GM19025 (cell line): ENCODE measurements at regions not wholly inside any gene's neighbourhood (a gene's known extent, or its start where the extent isn't known, plus 50 kb on each side); places are given as distances from the start of the nearest gene placed in this dataset.

ENCODE experiments used
- ATAC-seq: cut with Tn5 transposase; IDR thresholded peaks from one replicate; pipeline ENCODE4 v1.9.1; 2021; ENCODE audit warnings: mild to moderate bottlenecking, low read depth, moderate library complexity; ENCODE audit not compliant: unreplicated experiment

DNA sequence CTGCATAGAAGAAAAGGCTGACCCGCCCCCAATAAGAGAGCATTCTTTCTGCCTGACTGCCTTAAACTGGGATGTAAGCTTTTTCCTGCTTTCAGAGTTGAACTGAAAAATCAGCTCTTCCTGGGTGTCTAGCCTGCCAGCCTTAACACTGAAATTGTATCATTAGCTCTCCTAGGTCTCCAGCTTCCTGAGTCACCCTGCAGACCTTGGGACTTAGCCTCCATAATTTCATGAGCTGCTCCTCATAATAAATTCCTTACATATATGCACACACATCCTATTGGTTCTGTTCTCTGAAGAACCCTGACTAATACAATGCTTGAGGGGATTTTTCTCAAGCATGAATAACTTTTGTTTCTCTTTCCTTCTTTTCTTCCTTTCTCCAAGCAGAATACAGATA, 76.4 kb upstream of the FAR2 start:
- ATAC-seq = no peak

- no peak for ATAC-seq
Measured at GRCh38 chr12:29073631-29074239, 75.3 kb upstream of the FAR2 start.

- ATAC-seq = no peak
Measured at GRCh38 chr12:29081101-29081500, 68.0 kb upstream of the FAR2 start.

DNA sequence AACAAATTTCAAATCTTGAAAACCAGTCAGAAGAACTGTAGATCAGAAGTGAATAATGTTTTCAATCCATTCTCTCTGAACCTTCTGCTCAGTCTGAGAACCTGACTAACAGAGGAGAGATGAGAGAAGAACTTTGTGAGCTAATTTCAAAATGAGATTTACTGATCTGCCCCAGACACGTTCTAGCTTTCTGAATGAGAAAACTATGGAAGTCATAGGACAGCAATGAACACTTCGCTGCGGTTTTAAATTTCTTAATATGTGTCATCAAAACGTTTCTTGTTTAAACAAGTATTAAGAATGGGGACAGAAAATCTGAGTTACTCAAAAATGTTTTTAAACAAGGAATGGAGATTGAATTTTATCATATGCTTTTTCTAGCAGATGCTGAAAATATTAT, 66.6 kb upstream of the FAR2 start:
- no peak for ATAC-seq

- peak; percentile 64 for ATAC-seq
Measured at GRCh38 chr12:29086325-29087271, 62.5 kb upstream of the FAR2 start.

DNA sequence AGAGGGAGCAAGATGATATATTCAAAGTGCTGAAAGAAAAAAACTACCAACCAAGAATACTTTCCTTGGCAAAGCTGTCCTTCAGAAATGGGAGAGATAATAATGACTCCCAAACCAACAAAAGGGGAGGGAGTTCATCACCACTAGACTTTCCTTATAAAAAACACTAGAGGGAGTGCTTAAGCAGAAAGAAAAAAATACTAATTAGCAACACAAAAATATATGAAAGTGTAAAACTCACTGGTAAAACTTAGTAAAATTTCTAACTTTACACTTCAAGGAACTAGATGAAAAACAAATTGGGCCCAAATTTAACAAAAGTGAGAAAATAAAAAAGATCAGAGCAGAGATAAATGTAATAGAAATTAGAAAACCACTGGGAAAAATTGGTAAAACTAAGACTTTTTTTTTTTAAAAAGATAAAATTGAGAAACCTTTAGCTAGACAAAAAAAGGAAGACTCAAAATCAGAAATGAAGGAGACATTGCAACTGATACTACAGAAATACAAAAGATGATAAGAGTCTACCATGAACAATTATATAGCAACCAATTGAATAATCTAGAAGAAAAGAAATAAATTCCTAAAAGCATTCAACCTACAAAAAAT, 60.4 kb upstream of the FAR2 start:
- ATAC-seq = no peak
